HepG2 (cell line): ENCODE measurements at regions not wholly inside any gene's neighbourhood (a gene's known extent, or its start where the extent isn't known, plus 50 kb on each side); places are given as distances from the start of the nearest gene placed in this dataset.

Source experiments
- ATAC-seq: fragments of 200-7000 bp; cut with Tn5 transposase; 3 replicates; pipeline ENCODE4 v1.9.1; 2020; ENCODE audit warnings: mild to moderate bottlenecking, moderate library complexity
- BruUV-seq: library from RNA; stranded (reverse); fragments of 400-500 nt; replicated peaks from 2 replicates; lab custom pipeline; 2021; lab: Mats Ljungman, UMichigan
- CTCF ChIA-PET: fragments of 300-600 bp; formaldehyde crosslinking; extraction: SDS; loops from one replicate; lab custom pipeline; 2021; ENCODE audit warnings: low total read pairs, inconsistent platforms, low intra/inter-chr PET ratio; lab: Yijun Ruan, JAX
- POLR2A ChIA-PET: fragments of 350-600 bp; sonication (Branson Sonifier 250); formaldehyde crosslinking; loops from one replicate; lab custom pipeline; 2020; ENCODE audit warnings: antibody characterized with exemption, inconsistent platforms; lab: Yijun Ruan, JAX
- DNase-seq: peaks from one replicate; pipeline ENCODE4 v3.0.0-alpha.2; 2015; ENCODE audit warnings: low spot score
- FAIRE-seq: peaks from 3 replicates; lab custom pipeline; 2011; peaks lifted over from hg19 to GRCh38; lab: Jason Lieb, UNC
- H2AFZ ChIP-seq: one replicate; pipeline ENCODE4 v1.6.1; 2011; ENCODE audit warnings: low read length, inconsistent platforms
- H3K27ac ChIP-seq: fragments of 300-600 bp; 3 replicates; pipeline ENCODE4 v1.8.0; 2011; ENCODE audit warnings: mixed run types, mild to moderate bottlenecking, mixed read lengths, low read length, inconsistent platforms; ENCODE audit not compliant: insufficient read depth; ENCODE audit errors: extremely low read length
- H3K27me3 ChIP-seq, 2 experiments: fragments of 200-600 bp in 1 of 2; 2 replicates in 1 of 2; 3 replicates in 1 of 2; pipeline versions ENCODE4 v1.6.0 to v1.8.0; 2011; ENCODE audit warnings: low read length in 2 of 2, mild to moderate bottlenecking in 2 of 2, moderate library complexity in 2 of 2, inconsistent platforms in 1 of 2; ENCODE audit not compliant: insufficient read depth in 2 of 2, control insufficient read depth in 1 of 2
- H3K36me3 ChIP-seq, 2 experiments: fragments of 200-600 bp in 1 of 2; replicated peaks in 1 of 2; 2 replicates in 1 of 2; 3 replicates in 1 of 2; pipeline versions ENCODE4 v1.5.1 to v1.8.0; 2011; ENCODE audit warnings: low read length in 2 of 2, inconsistent platforms in 1 of 2; ENCODE audit not compliant: insufficient read depth in 2 of 2, control insufficient read depth in 1 of 2
- H3K4me1 ChIP-seq: 2 replicates; pipeline ENCODE4 v1.5.1; 2012; ENCODE audit warnings: low read length, inconsistent platforms; ENCODE audit not compliant: insufficient read depth
- H3K4me2 ChIP-seq: 2 replicates; pipeline ENCODE4 v1.6.0; 2011; ENCODE audit warnings: low read depth, low read length, inconsistent platforms
- H3K4me3 ChIP-seq, 3 experiments: fragments of 200-600 bp in 1 of 3; sonication (generic), shearing (Covaris generic) in 1 of 3; replicated peaks in 1 of 3; 2 replicates each; pipeline ENCODE4 v1.5.1; 2011 to 2016; ENCODE audit warnings: low read length in 3 of 3, inconsistent platforms in 2 of 3, low read depth in 2 of 3, mild to moderate bottlenecking in 2 of 3, control low read depth in 1 of 3, mixed read lengths in 1 of 3; ENCODE audit not compliant: insufficient read depth in 1 of 3
- H3K79me2 ChIP-seq: one replicate; pipeline ENCODE4 v1.6.1; 2011; ENCODE audit warnings: low read length, inconsistent platforms; ENCODE audit not compliant: insufficient read depth
- H3K9ac ChIP-seq: 2 replicates; pipeline ENCODE4 v1.6.0; 2011; ENCODE audit warnings: mild to moderate bottlenecking, low read depth, low read length, inconsistent platforms; ENCODE audit not compliant: insufficient read depth
- H3K9me3 ChIP-seq: 2 replicates; pipeline ENCODE4 v1.5.1; 2012; ENCODE audit warnings: mild to moderate bottlenecking, low read length
- H4K20me1 ChIP-seq: 2 replicates; pipeline ENCODE4 v1.6.0; 2011; ENCODE audit warnings: inconsistent platforms, mild to moderate bottlenecking, low read length, moderate library complexity; ENCODE audit not compliant: insufficient read depth
- HOXA3 ChIP-seq: sonication (generic); formaldehyde crosslinking; IDR thresholded peaks from 2 replicates; pipeline ENCODE4 v1.5.0; 2020; ENCODE audit warnings: missing genetic modification reagents
- ZNF24 ChIP-seq: fragments of 450-650 bp; IDR thresholded peaks from 2 replicates; pipeline ENCODE4 v1.6.1; 2017; ENCODE audit warnings: antibody characterized with exemption, mild to moderate bottlenecking
- ZNF292 ChIP-seq: sonication (generic); formaldehyde crosslinking; IDR thresholded peaks from 2 replicates; pipeline ENCODE4 v1.8.1; 2022; ENCODE audit warnings: mild to moderate bottlenecking, low read depth, missing genetic modification reagents, borderline replicate concordance
- ZNF597 ChIP-seq: sonication (generic); formaldehyde crosslinking; IDR thresholded peaks from 2 replicates; pipeline ENCODE4 v1.5.0; 2020; ENCODE audit warnings: missing genetic modification reagents
- WGBS: methylation state at CpG from one replicate; pipeline ENCODE4 v1.1.6; 2017; ENCODE audit warnings: low lambda C conversion rate; 5-methylcytosine and 5-hydroxymethylcytosine counted together
- in situ Hi-C: cut with HindIII; loops from 2 replicates; pipeline ENCODE4 v1.10.0; 2017; ENCODE audit warnings: low pct_unique_long_range_greater_than_20kb; ENCODE audit not compliant: extremely low pct_ligation_motif_present
- intact Hi-C: fragments of 100-400 bp; cut with micrococcal nuclease; formaldehyde crosslinking; loops from one replicate; pipeline ENCODE4 v1.10.0; 2022; ENCODE audit not compliant: unreplicated experiment
- TF ChIP-seq, protein P1 (sequence below): sonication (generic); formaldehyde crosslinking; IDR thresholded peaks from 2 replicates; pipeline ENCODE4 v1.9.0; 2022; ENCODE audit warnings: missing genetic modification reagents, mild to moderate bottlenecking, borderline replicate concordance
- TF ChIP-seq, protein P2 (sequence below): sonication (generic); formaldehyde crosslinking; IDR thresholded peaks from 2 replicates; pipeline ENCODE4 v1.9.0; 2021; ENCODE audit warnings: missing genetic modification reagents, mild to moderate bottlenecking, borderline replicate concordance

GRCh38 chr2:16250886-16251285 is 310.5 kb downstream of the MYCN start:
- Histone ChIP-seq H3K4me2 (no peak overlapping the region), H3K27me3 (peaks cover 0 to 21% of the 10 kb centered on the region in 2 experiments; a peak in 2 of 5 replicates), H3K36me3 (no peaks in the 10 kb centered on the region), H3K9ac (no peak overlapping the region), H2AFZ (no peak overlapping the region), H3K27ac (no peak overlapping the region), H4K20me1 (no peaks in the 10 kb centered on the region)
- ATAC-seq (no peak), FAIRE-seq (no peak), DNase-seq (no peak)
- no TSS peak for BruUV-seq
- intact Hi-C loops = no loop called here
- CTCF ChIA-PET = no interaction called here
- TF ChIP-seq, protein P1, sequence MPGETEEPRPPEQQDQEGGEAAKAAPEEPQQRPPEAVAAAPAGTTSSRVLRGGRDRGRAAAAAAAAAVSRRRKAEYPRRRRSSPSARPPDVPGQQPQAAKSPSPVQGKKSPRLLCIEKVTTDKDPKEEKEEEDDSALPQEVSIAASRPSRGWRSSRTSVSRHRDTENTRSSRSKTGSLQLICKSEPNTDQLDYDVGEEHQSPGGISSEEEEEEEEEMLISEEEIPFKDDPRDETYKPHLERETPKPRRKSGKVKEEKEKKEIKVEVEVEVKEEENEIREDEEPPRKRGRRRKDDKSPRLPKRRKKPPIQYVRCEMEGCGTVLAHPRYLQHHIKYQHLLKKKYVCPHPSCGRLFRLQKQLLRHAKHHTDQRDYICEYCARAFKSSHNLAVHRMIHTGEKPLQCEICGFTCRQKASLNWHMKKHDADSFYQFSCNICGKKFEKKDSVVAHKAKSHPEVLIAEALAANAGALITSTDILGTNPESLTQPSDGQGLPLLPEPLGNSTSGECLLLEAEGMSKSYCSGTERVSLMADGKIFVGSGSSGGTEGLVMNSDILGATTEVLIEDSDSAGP (CRISPR knock-in tag) = no peak
- TF ChIP-seq, all 625 proteins: peak for 0
- Histone ChIP-seq H3K4me1 (no peaks in the 10 kb centered on the region), H3K4me3 (no peak overlapping the region), H3K79me2 (no peaks in the 10 kb centered on the region), H3K9me3 (no peaks in the 10 kb centered on the region)
- in situ Hi-C loops = no loop called here
- POLR2A ChIA-PET = no interaction called here
- 45% methylated on average over 5 of the region's 5 CpGs for WGBS

GRCh38 chr2:16250466-16250865 is 310.1 kb downstream of the MYCN start:
- WGBS = 46% methylated on average over 8 of the region's 8 CpGs
- ATAC-seq = no peak
- no peak overlapping the region for H3K27ac ChIP-seq
- TF ChIP-seq ZNF292 (CRISPR knock-in tag) (no peak), HOXA3 (CRISPR knock-in tag) (no peak), ZNF597 (CRISPR knock-in tag) (no peak), ZNF24 (no peak)
- TF ChIP-seq, protein P2, sequence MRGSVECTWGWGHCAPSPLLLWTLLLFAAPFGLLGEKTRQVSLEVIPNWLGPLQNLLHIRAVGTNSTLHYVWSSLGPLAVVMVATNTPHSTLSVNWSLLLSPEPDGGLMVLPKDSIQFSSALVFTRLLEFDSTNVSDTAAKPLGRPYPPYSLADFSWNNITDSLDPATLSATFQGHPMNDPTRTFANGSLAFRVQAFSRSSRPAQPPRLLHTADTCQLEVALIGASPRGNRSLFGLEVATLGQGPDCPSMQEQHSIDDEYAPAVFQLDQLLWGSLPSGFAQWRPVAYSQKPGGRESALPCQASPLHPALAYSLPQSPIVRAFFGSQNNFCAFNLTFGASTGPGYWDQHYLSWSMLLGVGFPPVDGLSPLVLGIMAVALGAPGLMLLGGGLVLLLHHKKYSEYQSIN (CRISPR knock-in tag) = no peak
- TF ChIP-seq, all 625 proteins: peak for 0
- Histone ChIP-seq H3K4me2 (no peak overlapping the region), H3K9me3 (no peaks in the 10 kb centered on the region), H2AFZ (no peak overlapping the region), H3K4me1 (no peaks in the 10 kb centered on the region), H3K27me3 (peaks cover 0 to 21% of the 10 kb centered on the region in 2 experiments; a peak in 2 of 5 replicates), H3K4me3 (no peak overlapping the region), H3K9ac (no peak overlapping the region), H3K36me3 (no peaks in the 10 kb centered on the region), H3K79me2 (no peaks in the 10 kb centered on the region), H4K20me1 (no peaks in the 10 kb centered on the region)
- BruUV-seq = no TSS peak
- FAIRE-seq = no peak
- in situ Hi-C loops (no loop called here), intact Hi-C loops (no loop called here)
- ChIA-PET POLR2A (no interaction called here), CTCF (no interaction called here)
- no peak for DNase-seq
